Fibroblast of peridontal ligament (primary cell): ENCODE measurements at regions not wholly inside any gene's neighbourhood (a gene's known extent, or its start where the extent isn't known, plus 50 kb on each side); places are given as distances from the start of the nearest gene placed in this dataset.
"Not testable (repeated sequence)": the region's sequence is repeated elsewhere in the genome, so short reads cannot be mapped to it uniquely, and the experiment has no call there.

Source experiments
- DNase-seq: peaks from one replicate; pipeline ENCODE4 v3.0.0-alpha.2; 2010; ENCODE audit errors: extremely low read depth

DNA sequence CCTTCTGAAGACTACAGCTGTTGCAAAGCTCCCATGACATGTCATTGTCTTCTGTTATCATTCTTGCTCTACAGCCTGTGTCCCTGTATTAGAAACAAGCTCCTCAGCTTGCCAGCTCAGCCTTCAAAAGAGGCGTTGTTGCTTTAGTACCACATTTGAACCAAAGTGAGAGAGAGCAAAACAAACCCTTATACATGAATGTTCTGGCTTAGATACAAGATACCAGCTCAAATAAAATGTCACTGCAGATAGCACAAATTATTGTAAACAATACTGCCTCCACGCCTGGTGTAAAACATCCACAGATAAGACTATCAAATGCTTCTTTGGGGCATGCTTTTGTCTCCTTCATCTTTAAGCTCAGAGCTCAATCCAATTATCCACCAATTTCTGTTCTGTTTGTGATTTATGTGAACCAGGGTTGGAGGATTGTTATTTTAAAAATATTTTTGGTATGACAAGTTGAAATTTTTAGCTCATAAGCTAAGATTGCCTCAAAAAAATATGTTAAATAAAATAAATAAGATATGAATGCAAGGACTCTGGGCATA lies 403.6 kb upstream of the CDIN1 start:
- DNase-seq = peak; percentile 34

DNA sequence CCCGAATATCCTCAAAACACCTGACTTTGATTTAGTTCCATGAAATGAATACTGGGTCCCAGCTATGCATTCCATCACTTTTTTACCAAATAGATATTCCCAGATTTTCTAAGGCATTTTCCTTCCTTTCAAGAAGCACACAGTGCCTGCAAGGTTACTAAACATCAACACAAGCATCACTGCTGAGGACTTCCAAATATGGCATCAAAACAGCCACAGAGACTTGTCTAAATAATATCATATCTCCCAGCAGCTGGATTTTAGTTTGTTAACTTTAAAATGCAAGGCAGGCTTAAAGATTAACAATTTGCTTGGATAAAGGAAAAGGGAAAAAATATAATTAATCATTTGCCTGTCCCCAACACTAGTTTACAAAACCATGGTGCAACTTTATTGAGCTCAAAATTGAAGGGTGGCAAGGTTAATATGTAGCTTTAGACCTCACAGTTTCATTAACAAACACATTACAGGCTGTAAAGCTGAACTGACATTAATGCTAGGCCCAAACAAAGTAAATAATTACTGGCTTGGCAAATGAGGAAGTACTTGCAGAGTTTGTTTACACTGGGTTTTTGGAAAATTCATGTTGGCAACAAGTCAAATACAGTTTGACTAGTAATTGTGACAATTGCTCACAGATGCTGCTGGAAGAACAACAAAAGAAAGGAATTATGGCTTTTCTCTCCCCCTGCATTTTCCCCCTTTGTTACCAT lies 401.7 kb upstream of the CDIN1 start:
- peak; percentile 81 for DNase-seq

DNA sequence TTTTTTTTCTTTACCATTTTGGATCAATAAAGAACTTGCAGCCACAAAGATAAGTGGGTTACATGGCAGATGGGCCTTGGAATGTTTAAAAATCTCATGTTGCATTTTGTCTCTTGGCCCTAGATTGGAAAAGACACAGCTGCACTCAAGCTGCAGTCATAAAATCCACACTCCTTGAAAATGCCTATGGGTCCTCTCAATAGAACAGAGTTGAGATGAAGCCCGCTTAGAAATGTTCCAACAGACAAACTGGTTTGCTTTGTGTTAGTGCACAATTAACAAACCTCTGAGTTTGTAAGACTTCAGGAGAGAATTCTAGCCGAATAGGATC lies 401.2 kb upstream of the CDIN1 start:
- DNase-seq = no peak

DNA sequence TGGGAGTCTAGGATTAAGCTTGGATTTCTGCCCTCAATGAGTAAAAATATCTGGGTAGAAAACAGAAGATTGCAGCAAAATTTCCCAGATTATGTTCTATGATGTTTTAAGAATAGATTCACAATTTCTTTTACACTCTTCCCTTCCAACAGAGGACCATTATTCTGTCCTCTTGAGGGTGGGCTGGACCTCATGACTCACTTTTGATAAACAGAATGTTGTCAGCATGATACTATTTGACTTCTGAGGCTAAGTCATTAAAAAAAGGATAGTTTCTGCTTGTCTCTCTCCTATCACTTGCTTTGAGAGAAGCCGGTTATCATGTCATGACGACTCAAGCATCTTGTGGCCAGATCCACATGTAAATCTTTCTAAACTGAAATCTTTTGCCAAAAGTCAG lies 396.2 kb upstream of the CDIN1 start:
- DNase-seq = no peak

DNA sequence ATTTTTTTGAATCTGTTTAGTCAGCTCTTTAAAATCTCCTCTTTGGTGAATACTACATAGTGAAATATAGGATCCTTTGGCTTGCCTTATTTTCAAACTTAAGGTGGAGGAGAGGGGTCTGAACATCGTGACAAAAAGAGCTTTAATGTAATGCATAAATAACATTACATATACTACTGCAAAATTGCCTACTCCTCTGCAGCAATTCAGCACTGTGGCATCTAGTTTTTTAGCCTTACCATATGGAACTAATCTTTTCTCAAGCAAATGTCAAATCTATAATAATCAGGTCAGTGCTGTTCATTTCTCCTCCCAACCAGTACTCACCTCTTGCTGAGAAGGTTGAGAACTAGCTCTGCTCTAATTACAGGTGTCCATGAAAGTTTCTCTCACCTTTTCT lies 394.0 kb upstream of the CDIN1 start:
- DNase-seq = peak; percentile 49

DNA sequence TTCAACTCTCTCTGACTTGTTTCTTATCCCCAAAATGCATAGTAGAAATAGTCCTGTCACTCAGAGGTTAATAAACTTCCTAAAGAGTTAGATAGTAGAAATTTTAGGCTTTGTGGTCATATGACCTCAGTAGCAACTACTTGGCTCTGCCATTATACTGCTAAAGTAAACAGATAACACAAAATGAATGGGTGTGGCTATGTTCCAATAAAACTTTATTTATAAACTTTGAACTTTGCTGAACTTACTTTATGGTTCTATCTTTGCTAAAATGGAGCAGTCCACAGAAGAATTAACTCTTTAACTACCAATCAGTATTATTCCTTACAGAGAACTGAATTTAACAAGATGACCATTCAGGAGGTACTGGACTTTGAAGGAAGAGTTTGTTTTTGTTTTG lies 393.6 kb upstream of the CDIN1 start:
- no peak for DNase-seq

DNA sequence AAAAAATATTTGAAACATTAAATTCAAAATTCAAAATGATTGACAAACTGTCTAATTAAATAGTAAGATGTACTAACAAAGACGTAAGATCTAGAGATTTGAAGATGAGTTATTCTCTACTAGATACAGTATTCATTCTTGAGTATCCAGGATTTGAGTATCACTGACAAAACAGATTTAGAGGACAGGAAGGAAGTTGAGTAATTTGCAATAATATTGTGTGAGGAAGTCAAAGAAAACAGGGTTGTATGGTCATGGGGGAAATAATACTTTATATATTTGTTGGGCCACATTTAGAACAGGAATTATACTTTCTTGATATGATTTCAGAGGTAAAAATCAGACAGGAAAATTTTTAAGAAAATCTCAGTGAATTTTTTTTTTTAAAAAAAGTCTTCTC lies 393.1 kb upstream of the CDIN1 start:
- DNase-seq = no peak

DNA sequence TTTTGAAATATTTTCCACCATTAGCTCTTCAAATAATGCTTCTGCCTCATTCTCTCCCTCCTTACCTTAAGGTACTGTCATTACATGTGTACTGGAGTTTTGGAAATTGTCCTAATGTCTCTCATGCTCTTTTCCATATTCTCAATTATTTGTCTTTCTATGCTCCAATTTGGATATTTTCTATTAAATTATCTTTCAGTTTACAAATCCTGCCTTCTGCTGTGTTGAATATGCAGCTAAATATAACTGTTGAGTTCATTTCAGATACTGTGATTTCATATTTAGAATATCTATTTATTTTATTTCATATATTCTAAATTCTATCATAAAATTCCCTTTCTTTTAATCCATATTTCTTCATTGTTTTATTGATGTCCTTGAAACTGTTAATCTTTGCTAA lies 388.0 kb upstream of the CDIN1 start:
- DNase-seq = no peak

DNA sequence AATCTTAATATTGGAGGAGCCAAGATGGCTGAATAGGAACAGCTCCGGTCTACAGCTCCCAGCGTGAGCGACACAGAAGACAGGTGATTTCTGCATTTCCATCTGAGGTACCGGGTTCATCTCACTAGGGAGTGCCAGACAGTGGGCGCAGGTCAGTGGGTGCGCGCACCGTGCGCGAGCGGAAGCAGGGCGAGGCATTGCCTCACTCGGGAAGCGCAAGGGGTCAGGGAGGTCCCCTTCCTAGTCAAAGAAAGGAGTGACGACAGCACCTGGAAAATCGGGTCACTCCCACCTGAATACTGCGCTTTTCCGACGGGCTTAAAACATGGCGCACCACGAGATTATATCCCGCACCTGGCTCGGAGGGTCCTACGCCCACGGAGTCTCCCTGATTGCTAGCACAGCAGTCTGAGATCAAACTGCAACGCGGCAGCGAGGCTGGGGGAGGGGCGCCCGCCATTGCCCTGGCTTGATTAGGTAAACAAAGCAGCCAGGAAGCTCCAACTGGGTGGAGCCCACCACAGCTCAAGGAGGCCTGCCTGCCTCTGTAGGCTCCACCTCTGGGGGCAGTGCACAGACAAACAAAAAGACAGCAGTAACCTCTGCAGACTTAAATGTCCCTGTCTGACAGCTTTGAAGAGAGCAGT lies 383.9 kb upstream of the CDIN1 start:
- DNase-seq = not testable (repeated sequence)

DNA sequence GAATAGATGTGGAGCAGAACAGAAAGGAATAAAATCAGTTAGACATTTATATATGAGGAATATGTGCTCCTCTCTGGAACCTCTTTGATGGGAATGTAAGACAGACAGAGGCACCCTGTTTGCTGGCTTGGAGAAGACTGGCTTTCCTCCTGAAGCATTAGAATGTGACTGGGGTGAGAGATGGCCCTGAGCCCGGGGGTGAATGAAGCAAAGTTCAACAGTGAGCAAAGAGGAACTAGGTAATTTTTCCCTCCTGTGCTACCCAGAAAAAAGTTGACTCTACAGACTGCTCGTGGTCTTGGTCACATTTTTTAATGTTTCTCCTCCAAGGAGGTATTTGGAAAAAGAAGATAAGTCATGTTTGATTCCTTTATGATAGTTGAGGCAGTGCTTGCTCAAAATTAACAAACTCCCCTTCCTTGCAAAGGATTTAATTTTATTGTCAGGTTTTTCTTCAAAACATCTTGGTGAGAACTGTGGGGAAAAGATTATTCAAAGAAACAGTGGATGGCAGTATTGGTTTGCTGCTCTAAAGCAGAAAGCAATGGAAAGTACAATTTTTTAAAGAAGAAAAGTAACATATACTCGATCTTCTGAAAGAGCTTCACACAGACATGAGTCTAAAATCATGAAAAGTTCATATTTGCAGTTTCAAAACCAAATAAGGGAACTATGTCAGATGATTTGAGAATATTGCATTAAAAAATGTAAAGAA lies 370.4 kb upstream of the CDIN1 start:
- peak; percentile 67 for DNase-seq

DNA sequence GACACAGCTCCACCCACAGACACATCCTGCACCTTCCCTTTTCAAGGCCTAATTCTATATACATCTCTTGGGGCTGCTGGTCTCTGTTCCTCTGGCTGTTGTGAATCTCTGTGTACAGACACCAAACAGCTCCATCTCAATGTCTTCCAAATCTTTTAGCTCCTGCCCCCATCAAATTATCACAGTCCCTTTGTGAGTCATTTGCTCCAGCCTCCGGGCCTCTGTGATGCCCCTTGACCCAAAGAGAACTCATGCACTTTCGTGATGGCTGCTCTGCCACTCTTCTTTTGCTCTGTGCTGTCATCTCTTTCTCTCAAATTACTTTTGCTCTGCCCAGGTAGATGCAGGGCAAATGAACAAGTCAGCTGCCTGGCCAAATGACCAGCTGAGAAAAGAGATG lies 369.0 kb upstream of the CDIN1 start:
- DNase-seq = no peak

DNA sequence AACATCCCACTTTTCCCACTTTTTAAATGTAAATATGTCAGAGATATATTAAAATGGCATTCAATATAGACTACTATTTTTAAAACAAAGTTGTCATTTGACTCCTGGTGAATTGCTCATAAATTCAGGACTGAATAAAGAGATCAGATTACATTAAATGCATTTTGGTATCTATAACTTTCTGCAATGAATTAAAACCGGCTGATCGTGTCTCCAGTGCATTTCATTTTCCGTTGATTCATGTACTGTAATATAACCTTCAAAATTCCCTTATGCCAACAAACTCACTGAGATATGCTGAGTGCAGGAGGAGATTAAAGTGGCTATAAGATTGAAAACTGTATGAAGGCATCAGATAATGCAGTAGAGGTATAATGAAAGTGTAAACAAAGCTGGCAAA lies 361.1 kb upstream of the CDIN1 start:
- peak; percentile 18 for DNase-seq

DNA sequence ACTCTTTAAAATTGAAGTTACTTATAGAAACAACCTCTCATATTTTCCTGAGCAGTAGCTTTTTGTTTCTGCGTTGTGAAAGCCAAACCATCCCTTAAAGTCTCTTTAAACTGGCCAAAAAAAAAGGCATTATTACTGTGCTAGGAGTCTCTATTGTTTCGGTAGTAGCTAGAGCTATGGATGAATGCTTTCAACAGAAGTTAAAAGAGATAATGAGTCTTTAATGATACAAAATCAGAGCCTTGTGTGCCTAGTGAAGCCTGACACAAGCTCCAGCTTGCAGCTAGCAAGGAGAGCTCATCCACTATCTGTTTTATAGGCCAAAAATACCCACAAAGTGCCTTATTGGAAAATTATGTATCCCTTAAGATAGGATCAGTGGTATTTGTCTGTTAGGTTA lies 360.4 kb upstream of the CDIN1 start:
- DNase-seq = no peak

DNA sequence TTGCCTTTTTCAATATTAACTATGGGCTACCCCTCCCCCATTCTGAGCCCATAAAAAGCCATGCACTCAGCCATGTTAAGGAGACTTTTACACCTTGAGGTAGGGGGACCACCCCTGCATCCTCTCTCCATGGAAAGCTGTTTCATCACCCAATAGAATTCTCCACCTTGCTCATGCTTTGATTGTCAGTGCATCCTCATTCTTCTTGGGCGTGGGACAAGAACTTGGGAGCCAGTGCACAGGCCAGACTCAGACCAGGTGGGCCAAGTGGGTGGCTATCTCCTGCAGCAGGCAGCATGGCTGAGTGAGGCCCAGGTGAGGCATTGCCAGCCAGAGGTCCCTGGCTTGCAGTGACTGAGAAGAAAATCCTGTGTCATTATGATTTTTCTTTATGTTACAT lies 357.4 kb upstream of the CDIN1 start:
- DNase-seq = no peak

DNA sequence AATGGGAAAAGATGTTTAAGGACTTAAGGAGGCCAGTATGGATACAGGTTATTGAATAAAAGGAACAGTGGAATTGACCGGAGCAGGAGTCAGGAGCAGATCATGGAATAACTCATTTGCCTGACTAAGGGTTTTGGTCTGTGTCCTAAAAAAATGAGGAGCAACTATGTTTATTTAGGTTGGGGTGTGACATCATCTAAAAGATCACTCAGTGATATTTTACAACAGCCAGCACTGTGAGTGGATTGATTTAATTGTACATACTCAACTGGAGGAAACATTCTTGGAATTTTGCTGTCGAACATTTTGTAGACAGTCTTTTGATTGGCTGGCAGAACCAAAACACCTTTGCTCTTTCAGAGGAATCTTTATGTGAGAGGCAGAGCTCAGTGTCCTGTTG lies 348.6 kb upstream of the CDIN1 start:
- peak; percentile 77 for DNase-seq

DNA sequence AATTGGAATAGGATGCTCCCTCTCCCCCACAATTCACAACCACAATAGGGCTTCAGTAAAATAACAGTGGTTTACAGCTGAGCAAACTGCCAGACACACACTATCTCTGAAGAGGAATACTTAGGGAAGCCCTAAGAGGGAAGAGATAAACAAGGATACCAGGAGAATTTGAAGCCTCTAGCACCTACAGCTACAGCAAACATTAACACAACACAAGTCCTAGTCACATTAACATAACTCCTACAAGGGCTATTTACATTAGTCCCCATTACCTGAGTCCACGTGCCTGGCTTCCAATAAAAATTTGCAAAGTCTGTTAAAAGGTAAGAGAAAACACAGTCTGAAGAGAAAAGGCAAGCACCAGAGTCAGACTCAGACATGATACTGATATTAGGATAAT lies 346.9 kb upstream of the CDIN1 start:
- no peak for DNase-seq

DNA sequence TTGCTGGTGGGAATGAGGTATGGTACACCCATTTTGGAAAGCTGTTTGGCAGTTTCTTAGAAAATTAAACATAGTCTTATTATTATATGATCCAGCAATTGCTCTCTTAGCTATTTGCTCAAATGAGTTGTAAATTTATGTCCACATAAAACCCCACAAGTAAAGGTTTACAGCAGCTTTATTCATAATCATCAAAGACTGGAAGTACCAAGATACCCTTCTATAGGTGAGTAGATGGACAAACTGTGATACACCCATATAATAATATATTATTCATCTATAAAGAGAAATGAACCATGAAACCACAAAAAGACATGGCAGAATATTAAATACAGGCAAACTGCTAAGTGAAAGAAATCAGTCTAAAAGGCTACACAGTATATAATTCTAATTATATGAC lies 344.7 kb upstream of the CDIN1 start:
- no peak for DNase-seq

DNA sequence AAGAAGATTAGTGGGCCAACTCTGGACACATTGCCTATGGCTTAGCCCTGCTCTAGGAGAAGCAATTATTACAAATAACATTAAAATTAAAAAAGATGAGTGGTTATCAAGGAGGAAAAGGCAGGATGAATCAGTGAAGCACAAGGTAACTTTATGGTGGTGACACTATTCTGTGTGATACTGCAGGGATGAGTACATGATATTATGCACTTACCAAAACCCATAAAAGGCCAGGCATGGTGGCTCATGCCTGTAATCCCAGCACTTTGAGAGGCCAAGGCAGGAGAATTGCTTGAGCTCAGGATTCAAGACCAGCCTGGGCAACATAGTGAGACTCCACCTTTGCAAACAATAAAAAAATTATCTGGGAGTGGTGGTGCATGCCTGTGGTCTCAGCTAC lies 344.3 kb upstream of the CDIN1 start:
- no peak for DNase-seq

DNA sequence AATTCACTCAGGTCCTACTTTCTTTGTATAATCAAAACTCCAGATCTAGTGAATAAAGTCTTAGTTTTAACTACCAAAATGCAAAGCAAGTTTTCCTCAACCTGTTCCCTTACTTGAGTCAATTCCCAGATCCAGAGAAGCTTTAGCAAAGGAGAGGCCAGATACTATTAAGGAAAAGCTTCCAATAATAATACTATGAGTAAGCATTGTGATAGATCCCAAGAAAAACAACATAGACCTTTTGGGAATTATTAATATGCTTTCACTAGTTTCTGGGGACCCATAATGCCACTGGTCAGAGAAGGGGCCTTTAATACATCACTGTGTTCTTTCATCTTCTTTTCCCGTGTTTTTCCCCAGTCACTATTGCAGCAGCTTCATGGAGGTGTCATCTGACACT lies 339.9 kb upstream of the CDIN1 start:
- no peak for DNase-seq

DNA sequence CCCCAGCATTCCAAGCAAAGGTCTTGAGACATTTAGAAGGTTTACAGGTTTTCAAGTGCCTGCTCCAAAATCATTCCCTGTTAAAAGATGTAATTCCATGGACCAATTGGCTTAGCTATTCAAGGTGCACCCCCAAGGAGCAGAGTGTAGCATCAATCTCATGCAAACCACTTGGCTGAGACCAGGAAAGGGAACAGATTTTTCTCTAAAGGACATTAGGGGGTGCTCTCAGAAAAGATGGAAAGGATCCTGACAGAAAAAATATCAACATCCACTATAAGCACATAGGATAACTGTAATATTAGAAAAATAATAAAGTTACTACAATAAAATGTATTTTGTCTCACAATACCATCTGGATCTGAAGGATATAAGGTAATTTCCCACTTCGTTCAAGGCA lies 328.0 kb upstream of the CDIN1 start:
- DNase-seq = peak; percentile 46

DNA sequence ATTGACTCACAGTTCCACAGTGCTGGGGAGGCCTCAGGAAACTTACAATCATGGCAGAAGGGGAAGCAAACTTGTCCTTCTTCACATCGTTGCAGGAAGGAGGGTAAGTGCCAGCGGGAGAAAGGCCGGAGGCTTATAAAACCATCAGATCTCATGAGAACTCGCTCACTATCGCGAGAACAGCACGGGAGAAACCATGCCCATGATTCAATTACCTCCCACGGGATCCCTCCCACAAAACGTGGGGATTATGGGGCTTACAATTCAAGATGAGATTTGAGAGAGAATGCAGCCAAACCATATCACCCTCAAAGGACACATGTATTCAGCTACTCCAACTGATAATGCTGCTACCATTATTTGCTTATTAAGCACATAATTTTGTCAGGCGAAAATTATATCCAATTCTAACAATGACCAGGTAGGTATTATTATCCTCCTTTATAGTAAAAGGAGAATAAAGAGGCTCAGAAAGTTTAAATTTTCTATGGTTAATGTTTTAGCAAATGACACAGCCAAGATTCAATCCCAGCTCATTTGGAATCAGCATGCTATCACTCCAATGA lies 327.2 kb upstream of the CDIN1 start:
- DNase-seq = no peak

DNA sequence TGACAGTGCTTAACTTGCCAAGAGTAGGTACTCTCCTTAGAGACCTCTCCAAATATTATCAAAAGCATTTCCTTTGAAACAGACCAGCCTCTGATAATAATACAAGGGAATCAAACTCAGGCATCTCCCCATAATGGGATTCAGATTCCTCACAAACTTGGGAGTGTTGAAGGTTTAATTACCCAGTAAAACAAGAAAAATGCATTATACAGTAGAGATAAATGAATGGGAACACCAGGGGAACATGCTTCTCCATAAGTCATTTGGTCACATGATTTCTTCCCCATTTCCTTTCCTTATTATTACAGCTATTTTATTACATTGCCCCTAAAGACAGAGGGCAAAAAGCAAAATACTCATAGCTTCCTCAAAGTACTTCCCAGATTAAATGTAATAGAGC lies 325.0 kb upstream of the CDIN1 start:
- no peak for DNase-seq

DNA sequence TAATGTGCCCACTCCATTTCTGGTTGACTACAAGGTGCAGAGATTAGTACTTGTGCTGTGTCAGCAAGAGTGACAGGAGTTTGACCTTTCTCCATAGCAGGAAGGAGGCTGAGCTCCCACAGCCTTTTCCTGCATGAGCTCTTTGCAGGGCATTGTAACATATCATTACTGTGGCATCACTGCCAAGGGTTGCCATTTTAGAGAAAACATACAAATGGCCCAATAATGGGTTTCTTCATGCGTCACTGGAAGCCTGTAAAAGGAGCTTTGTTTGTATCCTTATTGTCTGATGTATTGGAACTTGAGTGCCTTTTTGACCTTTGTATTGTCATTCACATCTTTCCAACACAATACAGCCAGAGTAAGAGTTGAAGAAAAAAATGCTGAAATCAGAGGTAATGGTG lies 323.0 kb upstream of the CDIN1 start:
- no peak for DNase-seq
